NCI-H2171 (cell line): ENCODE measurements at regions not wholly inside any gene's neighbourhood (a gene's known extent, or its start where the extent isn't known, plus 50 kb on each side); places are given as distances from the start of the nearest gene placed in this dataset.

Experiments
- DNase-seq: peaks from one replicate; lab custom pipeline; 2025; lab: John Stamatoyannopoulos, UW

DNA sequence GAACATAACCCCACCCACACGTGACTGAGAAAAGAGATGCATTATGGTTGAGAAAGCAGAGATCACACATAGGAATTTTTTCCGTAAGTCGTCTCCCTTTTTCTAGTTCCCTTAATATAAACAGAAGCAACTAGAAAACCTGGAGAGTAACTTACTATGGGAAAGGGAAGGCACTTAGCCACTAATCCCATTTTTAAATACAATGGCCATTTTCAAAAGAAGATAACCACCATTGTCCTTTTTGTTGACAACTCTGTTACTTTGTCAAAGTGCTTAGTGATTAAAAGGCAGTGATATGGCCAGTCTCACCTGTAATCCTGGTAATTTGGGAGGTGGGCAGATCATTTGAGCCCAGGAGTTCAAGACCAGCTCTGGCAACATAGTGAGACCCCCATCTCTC, 184.4 kb upstream of the UMPS start:
- no peak for DNase-seq

DNA sequence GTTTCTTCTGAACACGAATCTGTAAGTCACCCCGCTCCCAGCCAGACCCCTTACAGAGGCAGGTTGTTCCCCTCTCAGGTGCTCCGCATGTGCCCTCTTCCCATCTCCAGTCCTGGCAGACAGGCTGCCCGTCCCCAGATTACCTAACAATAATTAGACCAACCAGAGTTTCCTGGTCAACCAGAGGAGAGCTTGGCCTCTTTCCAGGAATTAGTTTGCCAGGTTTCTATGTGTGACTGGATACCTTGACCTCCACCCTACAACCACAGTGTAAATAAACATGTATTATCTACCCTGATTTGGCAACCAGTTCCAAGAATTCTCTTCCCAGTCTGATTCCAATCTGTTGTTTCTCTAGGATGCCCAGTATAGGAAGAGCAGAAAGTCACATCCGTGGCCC, 178.0 kb upstream of the UMPS start:
- no peak for DNase-seq

DNA sequence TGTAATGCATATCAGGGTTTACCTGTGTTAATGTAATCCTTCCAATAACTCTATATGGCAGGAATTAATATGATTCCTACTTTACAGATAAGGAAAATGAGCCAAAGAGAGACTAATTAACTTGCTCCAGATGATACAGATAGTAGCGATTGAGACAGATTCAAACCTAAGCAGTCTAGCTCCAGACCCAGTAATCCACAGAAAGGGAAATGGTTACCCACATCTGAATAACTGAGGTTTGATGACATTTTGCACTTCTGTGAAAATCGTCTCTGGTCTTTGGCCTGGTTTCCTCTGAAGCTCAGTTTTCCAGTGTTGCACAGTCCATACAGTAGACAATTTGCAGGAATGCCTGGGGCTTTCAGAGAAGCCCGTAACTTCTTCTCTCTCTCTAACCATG, 177.1 kb upstream of the UMPS start:
- DNase-seq = no peak

DNA sequence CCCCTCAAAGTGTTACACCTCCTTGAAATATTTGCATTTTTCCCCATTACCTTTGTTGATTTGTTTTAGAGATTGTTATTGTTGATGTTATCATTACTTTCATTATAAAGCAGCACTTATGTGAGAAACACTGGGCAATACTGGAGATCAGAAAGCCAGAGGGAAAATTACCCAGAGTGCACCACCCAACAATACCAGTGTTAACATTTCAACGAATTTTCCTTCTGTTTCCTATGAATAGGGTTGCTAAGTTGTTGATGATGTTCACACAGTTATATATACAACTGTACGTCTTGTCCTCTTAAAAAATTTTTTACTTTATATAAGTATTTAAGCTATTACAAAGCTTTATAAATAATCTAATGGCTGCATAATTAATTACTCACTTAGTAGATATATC, 173.6 kb upstream of the UMPS start:
- no peak for DNase-seq

GRCh38 chr3:124557433-124558232, 172.6 kb upstream of the UMPS start:
- peak; percentile 77 for DNase-seq

DNA sequence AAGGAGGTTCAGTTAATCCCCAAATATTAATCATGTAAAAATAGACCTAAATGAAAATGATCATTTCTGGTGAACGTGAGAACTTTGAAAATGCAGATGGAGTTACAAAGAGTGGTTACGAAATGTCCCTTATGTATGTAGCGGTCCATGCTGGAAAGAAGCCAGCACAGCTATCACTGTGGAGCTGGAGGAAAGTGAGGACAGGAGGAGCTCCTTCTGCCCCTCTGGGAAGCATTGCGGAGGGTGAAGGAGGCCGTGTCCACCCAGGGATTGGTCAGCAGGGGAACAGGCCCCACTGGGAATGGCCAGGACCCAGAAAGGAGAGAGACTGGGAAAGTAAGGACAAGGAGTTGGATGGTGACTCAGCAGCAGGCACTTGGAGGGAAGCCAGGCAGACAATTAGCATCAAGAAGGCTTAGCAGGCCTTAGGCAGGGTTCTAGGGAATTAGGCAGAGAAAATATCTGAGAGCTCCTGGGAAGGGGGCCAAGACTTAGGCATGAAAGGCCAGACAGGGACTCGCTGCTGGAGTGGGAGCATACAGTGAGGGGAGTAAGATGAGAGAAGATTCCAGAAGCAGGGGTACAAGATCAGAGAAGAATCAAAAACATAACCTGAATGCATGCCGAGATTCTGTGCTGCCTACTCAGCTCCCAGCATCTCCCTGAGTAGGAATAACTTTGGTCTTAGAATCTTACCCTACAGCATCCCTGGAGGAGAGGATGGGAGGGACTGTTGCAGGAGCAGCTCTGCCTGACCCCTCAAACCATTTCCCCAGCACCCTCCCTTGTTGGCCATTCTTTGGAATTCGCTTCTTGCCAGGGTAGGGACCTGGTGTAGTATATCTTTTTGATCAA, 171.0 kb upstream of the UMPS start:
- peak; percentile 87 for DNase-seq

DNA sequence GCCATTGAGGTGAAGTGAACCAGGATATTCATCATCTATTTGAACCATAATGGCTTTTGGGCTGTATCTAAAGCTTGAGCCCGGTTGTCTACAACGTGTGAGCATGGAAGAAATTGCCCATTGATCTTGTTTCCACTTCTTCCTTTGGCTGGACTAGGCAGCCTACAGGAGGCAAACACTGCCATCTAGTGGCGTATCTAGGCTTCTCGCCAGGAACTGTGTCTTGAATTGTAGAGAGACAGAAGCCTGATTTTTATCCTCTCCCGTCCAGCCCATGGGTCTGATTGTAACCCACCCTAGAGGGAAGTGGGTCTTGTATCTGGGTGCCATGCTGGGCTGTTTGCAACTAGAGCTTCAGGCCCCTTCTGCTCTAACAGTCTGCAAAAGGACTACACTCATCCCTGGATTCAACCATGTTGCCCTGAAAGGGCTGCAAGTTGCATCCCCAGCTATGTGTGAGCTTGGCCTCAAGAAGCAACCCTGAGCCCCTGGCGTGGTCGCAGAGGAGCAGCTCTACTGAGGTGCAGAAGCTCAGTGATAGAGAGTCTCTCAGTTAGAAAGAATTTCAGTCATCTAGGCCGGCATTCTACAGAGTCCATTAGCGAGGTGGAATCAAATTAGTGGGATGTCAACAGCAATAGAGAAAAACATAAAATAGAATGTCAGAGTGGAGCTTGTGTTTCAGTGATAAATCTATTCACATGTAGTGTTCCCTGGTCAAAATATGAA, 170.2 kb upstream of the UMPS start:
- DNase-seq = peak; percentile 65

GRCh38 chr3:124560666-124561215, 169.5 kb upstream of the UMPS start:
- DNase-seq = no peak

DNA sequence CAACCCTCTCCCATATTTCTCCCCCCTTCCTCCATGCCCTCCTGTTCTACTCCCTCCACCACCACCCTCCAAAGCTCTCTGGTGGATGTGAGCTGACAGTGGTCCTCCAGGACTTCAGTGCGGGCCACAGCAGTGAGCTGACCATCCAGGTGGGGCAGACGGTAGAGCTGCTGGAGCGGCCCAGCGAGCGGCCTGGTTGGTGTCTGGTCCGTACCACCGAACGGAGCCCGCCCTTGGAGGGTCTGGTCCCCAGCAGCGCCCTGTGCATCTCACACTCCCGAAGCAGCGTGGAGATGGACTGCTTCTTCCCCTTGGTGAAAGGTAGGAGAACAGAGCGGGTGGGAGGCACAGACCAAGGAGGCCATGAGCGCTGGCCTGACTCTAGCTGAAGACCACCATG, 167.5 kb upstream of the UMPS start:
- DNase-seq = no peak

DNA sequence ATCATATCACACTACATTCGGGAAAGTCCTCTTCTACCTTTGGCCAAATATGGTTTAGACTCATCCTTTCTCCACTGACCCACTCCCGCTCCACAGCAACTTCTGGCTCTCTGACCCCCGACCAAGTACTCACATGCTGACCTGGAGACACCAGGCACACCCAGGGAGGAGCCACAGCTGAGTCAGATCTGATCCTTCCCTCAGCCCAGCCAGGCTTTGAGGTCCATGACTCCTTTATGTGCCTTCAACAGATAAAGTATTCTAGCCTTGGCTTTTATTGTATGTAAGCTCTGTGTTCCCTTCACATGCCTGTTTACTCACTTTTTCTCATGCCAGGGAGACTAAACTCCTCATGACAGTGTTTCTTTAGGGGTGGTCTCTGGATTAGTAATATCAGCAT, 166.9 kb upstream of the UMPS start:
- no peak for DNase-seq

DNA sequence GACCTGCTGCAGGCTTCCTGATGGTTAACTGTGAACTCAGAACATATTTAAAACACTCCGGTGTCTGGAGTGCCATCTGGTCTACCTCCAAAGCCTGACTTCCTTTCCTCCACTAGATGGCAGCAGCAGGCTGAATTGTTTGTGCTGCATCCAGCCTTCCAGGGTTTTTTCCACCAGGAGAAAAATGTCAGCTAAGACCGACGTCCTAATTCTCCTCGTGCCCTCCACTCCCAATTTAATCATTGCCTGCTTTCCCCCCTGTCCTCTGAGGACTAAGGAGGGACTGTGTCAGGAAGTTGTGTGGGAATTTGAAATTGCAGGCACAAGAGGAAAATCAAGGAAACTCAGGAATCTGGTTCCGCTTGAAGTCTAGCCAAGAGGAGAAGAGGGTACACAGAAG, 165.2 kb upstream of the UMPS start:
- peak; percentile 79 for DNase-seq

DNA sequence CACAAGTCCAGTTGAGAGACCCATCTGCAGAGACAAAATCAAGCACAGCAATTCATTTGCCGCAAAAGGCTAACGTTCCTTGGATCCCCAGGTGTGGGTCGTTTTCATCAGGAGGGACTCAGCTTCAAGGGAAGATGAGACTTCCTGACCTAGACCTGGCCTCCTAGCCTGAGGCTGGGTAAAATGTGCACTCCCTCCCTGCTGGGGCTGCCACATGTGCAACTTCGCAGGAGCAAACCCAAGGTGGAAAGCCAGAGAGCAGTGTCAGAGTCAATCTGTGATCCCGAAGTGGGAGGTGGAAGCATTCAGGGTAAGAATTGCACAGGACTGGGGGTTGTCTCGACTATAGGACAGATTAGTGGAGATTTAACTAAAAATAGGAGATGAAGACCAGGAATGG, 164.7 kb upstream of the UMPS start:
- DNase-seq = no peak

- no peak for DNase-seq
These were observed 163.6 kb upstream of the UMPS start for GRCh38 chr3:124566701-124567100.

DNA sequence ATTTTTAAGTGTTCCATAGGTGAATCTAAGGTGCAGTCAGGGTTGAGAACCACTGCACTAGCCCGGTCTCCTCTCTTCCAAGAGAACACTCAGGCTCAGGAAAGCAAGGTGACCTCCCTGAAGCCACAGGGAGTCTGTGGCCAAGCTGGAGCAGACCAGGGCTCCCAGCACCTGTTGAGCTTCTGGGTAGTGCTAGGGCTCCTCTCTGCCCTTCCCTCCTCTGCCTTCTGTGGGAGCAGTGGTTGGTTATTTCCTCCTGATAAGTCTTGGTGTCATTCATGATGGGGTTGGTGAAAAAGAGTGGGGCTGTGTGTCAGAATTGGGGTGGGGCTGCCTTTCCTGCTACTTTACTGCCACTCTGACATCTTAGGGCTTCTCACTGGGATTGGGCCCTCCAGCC, 163.1 kb upstream of the UMPS start:
- no peak for DNase-seq

GRCh38 chr3:124569761-124570160, 160.5 kb upstream of the UMPS start:
- DNase-seq = no peak

GRCh38 chr3:124570232-124570631, 160.0 kb upstream of the UMPS start:
- DNase-seq = no peak

DNA sequence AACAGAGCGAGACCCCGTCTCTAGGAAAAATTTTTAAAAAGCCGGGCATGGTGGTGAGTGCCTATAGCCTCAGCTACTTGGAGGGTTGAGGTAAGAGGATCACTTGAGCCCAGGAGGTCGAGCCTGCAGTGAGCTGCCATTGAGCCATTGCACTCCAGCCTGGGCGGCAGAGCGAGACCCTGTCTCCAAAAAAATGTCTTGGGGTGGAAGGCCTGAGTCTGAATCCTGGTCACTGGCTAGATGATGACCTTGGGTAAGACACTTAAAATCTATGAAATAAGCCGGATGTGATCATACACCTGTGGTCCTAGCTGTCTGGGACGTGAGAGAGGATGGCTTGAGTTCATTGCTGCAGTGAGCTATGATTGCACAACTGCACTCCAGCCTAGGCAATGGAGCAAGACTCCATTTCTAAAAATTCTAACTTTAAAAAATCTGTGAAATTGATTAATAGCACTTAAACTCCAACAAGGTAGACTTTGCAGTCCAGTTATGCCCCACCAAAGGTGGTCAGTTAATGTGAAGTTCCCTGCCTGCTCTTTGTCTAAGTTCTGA, 157.3 kb upstream of the UMPS start:
- DNase-seq = no peak

- no peak for DNase-seq
These were observed 156.2 kb upstream of the UMPS start for GRCh38 chr3:124574012-124574411.

- no peak for DNase-seq
These were observed 153.4 kb upstream of the UMPS start for GRCh38 chr3:124576565-124577493.

GRCh38 chr3:124577494-124578167, 152.6 kb upstream of the UMPS start:
- no peak for DNase-seq
